SIG-M5 treated with dmso at 0.1 percent for 504 hours (cell line): ENCODE measurements at regions not wholly inside any gene's neighbourhood (a gene's known extent, or its start where the extent isn't known, plus 50 kb on each side); places are given as distances from the start of the nearest gene placed in this dataset.
"Not testable (repeated sequence)": the region's sequence is repeated elsewhere in the genome, so short reads cannot be mapped to it uniquely, and the experiment has no call there.

Source experiments
- DNase-seq: peaks from one replicate; lab custom pipeline; 2025; ENCODE audit not compliant: unreplicated experiment; lab: John Stamatoyannopoulos, UW

DNA sequence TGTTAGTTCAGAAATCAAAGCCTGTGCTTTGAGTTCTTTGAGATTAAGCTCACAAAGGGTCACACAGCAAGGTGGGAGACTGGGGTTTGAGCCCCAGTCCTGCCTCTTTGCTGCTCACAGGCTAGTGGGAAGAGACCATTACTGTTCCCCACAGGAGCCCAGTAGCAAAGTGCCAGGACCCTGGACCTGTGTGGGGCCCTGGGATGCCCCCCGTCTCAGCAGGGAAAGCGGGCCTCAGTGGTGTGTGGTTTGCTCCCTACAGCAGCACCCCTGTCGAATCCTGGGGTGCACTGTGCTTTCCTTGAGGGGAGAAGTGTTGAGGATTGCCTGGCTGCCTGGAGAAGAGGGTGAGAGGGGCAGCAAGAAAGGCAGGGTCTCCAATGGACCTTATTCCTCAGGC is 239.4 kb downstream of the ANKRD30B start:
- not testable (repeated sequence) for DNase-seq

GRCh38 chr18:14987960-14988710 is 240.2 kb downstream of the ANKRD30B start:
- DNase-seq, result not testable (repeated sequence)

- not testable (repeated sequence) for DNase-seq
These were observed 241.6 kb downstream of the ANKRD30B start for GRCh38 chr18:14989569-14989968.

DNA sequence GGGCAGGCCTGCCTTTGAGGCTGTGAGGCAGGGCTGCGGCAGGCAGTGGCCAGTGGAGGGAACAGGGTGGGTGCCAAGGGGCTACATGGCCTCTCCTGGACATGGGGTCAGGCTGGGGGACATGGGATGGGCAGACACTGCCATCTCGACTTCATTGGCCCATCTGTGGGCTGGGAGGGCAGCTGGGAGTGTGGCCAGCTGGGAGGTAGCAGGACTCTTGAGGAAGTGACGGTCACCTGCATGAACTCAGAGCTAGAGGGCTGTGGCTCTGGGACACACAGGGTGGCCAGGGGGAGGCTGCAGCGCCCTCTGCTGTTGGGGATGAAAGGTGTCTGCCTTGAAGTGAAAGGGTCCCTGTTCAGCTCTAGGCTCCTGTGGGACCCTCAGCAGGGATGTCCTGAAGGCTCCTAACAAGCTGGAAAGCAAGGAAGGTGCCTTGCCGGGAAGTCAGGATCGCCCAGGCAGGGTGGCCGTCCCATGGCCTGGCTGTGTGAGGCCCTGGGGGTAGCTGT is 244.0 kb downstream of the ANKRD30B start:
- DNase-seq, result not testable (repeated sequence)

- not testable (repeated sequence) for DNase-seq
These were observed 244.8 kb downstream of the ANKRD30B start for GRCh38 chr18:14992758-14993157.

- DNase-seq, result not testable (repeated sequence)
These were observed 247.1 kb downstream of the ANKRD30B start for GRCh38 chr18:14995023-14995422.

DNA sequence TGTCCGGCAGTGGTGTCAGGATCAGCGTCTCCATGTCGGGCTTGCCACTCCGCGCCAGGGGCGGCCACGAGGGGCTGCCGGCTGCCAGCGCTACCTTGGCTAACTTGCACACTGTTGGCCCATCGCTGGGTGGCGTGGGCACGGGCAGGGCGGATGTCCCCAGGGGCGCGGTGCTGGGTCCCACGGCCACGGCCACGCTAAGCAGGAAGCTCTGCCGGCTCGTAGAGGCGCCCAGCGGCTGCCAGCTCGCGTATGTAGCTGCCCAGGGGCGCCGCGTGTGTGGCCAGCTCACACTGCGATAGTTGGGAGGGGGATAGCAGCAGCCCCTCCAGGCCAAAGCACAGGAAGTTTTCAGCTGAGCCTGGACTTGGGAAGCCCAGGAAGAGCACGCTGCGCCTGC is 249.4 kb downstream of the ANKRD30B start:
- DNase-seq, result no peak

- not testable (repeated sequence) for DNase-seq
These were observed 249.9 kb downstream of the ANKRD30B start for GRCh38 chr18:14997899-14998298.

DNA sequence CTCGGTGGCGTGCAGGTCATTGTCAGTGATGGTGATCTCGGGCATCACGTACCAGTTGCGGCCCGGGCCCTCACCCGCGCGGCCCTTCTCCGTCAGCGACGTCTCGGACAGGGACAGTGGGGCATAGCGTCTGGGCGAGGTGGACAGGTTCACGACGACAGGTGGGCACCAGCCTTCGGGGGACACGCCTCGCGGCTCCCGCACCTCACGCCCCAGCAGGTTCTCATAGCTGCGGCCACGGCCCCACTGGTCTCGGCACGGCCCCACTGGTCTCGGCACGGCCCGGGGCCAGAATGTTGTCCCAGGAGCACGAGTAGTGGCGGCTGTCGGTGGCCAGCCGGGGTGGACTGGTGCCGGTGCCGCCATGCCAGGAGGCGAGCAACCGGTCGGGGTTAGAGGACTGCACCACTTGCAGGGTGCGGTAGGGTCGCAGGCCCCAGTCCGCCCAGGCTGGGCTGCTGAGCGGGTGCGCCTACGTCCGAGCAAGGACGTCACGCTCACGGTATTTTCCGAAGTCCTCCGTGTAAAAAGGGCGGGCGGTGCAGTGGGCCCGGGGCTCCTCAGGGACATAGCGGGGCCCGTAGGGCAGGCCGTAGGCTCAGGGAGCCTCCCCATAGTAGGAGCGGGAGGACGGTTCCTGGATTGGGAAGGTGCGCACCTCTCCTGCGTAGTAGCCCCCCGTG is 250.5 kb downstream of the ANKRD30B start:
- DNase-seq, result not testable (repeated sequence)

GRCh38 chr18:14999085-14999975 is 251.4 kb downstream of the ANKRD30B start:
- DNase-seq, result no peak

- DNase-seq, result not testable (repeated sequence)
These were observed 252.4 kb downstream of the ANKRD30B start for GRCh38 chr18:15000119-15001037.

- not testable (repeated sequence) for DNase-seq
These were observed 253.2 kb downstream of the ANKRD30B start for GRCh38 chr18:15001038-15001794.

GRCh38 chr18:15001795-15002107 is 253.8 kb downstream of the ANKRD30B start:
- not testable (repeated sequence) for DNase-seq

DNA sequence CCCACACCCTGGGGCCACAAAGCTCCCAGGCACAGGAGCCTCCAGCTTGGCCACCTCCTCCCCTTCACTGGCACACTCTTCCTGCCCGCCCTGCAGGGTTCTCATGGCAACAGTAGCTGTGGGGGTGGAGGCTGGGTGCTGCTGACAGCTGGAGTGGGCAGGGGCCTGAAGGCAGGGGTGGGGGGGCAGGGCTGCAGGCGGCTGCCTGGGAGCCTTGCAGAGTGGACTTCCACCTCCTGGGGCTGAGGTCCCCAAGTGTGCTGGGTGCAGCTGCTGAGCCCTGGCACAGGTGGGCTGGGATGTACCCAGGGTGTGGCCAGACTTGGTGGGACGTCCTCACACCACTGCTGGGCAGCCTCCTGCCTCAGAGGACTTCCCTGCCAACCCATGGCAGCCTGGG is 254.8 kb downstream of the ANKRD30B start:
- DNase-seq, result not testable (repeated sequence)

DNA sequence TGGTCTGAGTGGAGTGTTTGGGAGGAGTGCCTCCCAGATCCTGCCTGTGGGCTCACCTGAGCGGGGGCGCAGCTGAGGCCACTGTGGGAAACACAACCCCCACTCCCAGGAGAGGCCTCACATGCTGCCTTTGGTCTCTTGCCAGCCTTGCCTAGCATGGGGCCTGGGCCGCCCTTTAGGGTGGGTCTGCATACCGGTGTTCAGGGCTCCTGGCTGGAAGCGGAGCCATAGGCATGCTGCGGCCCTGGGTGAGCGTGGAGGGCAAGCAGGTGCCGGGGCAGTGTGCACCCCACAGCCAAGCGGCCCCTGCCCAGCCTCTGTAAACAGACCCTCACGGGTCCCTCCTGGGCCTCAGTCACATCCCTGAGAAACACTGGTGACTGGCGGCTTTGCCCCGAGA is 255.3 kb downstream of the ANKRD30B start:
- DNase-seq, result not testable (repeated sequence)

DNA sequence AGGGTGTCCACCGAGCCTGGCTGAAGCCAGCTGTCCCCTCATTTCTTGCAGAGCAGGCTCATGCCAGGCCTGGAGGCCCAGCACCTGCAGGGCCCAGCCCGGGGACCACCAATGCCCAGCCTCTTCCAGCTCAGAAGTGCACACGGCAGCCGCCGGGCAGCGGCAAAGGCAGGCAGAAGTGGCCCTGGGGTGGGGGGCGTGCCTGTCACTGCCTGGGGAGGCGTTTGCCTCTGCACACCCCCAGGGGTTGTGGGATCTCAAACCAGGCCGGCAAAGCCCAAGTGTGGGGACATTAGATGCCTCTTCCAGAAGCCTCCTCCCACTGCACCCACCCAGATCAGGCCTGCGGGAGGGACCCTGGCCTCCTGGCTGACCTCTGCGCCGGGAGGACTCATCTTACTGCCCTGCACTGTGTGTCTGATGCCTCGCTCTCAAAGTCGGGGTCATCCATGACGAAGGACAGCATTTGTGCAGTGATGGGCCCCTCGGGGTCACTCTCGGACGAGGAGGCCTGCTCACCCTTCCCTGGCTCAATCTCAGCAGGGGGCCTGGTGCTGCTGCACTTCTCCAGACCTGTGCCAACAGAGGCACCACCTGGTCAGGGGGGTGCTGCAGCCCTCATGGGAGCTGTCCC is 255.8 kb downstream of the ANKRD30B start:
- not testable (repeated sequence) for DNase-seq

DNA sequence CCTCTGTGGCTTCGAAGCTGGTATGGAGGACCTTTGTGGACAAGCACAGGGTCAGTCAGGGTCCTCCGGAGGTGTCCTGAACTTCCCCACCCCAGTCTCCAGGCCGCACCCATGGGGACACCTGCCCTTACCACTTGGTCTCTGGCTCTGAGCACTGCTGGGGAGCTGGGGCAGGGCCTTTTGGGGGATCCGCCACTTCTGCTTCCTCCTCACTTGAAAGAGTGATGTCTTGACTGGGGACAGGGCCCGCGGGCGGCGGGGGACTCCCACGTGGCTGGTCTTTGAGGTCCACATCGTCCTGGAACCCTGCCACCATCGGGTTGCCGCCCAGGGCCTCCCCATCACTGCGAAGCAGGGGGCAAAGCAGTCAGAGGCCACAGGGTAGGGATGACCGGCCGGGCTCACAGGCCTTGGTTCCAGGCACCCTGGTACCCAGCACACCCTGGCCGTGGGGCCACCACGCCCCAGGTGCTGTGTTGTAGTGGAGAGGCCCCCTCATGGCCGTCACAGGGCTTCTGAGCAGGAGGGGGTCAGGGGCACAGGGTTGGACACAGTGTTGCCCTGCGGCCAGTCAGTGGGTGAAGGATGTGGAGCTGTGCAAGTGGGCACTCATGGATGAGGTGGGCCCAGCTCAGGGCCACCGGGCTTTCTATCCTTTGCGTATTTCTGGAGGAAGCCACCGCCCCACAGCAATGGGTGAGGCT is 256.4 kb downstream of the ANKRD30B start:
- not testable (repeated sequence) for DNase-seq
